Fibroblast of lung (primary cell): ENCODE measurements at regions not wholly inside any gene's neighbourhood (a gene's known extent, or its start where the extent isn't known, plus 50 kb on each side); places are given as distances from the start of the nearest gene placed in this dataset.

Source experiments
- DNase-seq, 2 donors: peaks; one replicate each; pipeline versions ENCODE4 v3.0.0 to v3.0.0-alpha.2; 2010; ENCODE audit warnings: low read depth in 2 of 2
- H2AFZ ChIP-seq: 2 replicates; pipeline ENCODE4 v1.5.1; 2012; ENCODE audit warnings: low read length, control low read depth, inconsistent platforms
- H3K27ac ChIP-seq: 2 replicates; pipeline ENCODE4 v1.5.1; 2011; ENCODE audit warnings: low read length, control low read depth; ENCODE audit not compliant: insufficient read depth
- H3K27me3 ChIP-seq: 2 replicates; pipeline ENCODE4 v1.5.1; 2011; ENCODE audit warnings: mild to moderate bottlenecking, low read length; ENCODE audit not compliant: control insufficient read depth, insufficient read depth
- H3K36me3 ChIP-seq: 2 replicates; pipeline ENCODE4 v1.5.1; 2011; ENCODE audit warnings: low read length; ENCODE audit not compliant: control insufficient read depth, insufficient read depth
- H3K4me1 ChIP-seq: 2 replicates; pipeline ENCODE4 v1.5.1; 2011; ENCODE audit warnings: low read length; ENCODE audit not compliant: control insufficient read depth, insufficient read depth; ENCODE audit errors: extremely low read depth
- H3K4me2 ChIP-seq: 2 replicates; pipeline ENCODE4 v1.5.1; 2011; ENCODE audit warnings: low read length, control low read depth; ENCODE audit not compliant: insufficient read depth; ENCODE audit errors: extremely low read depth
- H3K4me3 ChIP-seq, 4 experiments: fragments of 200-600 bp in 1 of 4; sonication (generic) in 1 of 4; replicated peaks in 1 of 4; 2 replicates each; pipeline ENCODE4 v1.5.1; 2011 to 2016; ENCODE audit warnings: low read length in 4 of 4, low read depth in 3 of 4, mild to moderate bottlenecking in 3 of 4, control low read depth in 2 of 4, inconsistent platforms in 1 of 4, mixed read lengths in 1 of 4; ENCODE audit not compliant: insufficient read depth in 1 of 4; ENCODE audit errors: control extremely low read depth in 1 of 4
- H3K79me2 ChIP-seq: 2 replicates; pipeline ENCODE4 v1.5.1; 2012; ENCODE audit warnings: mild to moderate bottlenecking, low read length, inconsistent platforms; ENCODE audit not compliant: control insufficient read depth, insufficient read depth
- H3K9ac ChIP-seq: 2 replicates; pipeline ENCODE4 v1.5.1; 2011; ENCODE audit warnings: mild to moderate bottlenecking, low read length, control low read depth; ENCODE audit not compliant: insufficient read depth
- H3K9me3 ChIP-seq: 2 replicates; pipeline ENCODE4 v1.5.1; 2012; ENCODE audit warnings: low read depth, low read length; ENCODE audit not compliant: control insufficient read depth, insufficient read depth
- H4K20me1 ChIP-seq: 2 replicates; pipeline ENCODE4 v1.5.1; 2011; ENCODE audit warnings: low read length; ENCODE audit not compliant: control insufficient read depth, insufficient read depth; ENCODE audit errors: extremely low read depth
- CTCF ChIP-seq, 2 donors: IDR thresholded peaks in 1 of 2; conservative IDR thresholded peaks in 1 of 2; 1 replicate in 1 of 2; 2 replicates in 1 of 2; pipeline ENCODE4 v1.5.1; 2011 to 2012; ENCODE audit warnings: low read length in 2 of 2, control low read depth in 1 of 2, inconsistent platforms in 1 of 2, low read depth in 1 of 2, mild to moderate bottlenecking in 1 of 2
- EZH2 ChIP-seq: IDR thresholded peaks from 2 replicates; pipeline ENCODE4 v1.5.1; 2012; ENCODE audit warnings: low read length, control low read depth, mild to moderate bottlenecking; ENCODE audit errors: missing control alignments

- Histone ChIP-seq H3K4me1 (no peaks in the 10 kb centered on the region), H2AFZ (no peak overlapping the region), H3K9ac (no peak overlapping the region), H3K27me3 (no peaks in the 10 kb centered on the region), H3K27ac (no peak overlapping the region), H3K36me3 (no peaks in the 10 kb centered on the region), H3K9me3 (no peaks in the 10 kb centered on the region), H4K20me1 (no peaks in the 10 kb centered on the region), H3K79me2 (no peaks in the 10 kb centered on the region), H3K4me3 (no peak overlapping the region), H3K4me2 (no peak overlapping the region)
- TF ChIP-seq CTCF (conservative IDR thresholded peaks at IDR 0.05 in 1 of 2, IDR thresholded peaks at IDR 0.05 in 1 of 2; ENCODE audit: low read depth in 1 of 2, low read length in 2 of 2) = no peak
- no peak for TF ChIP-seq EZH2
- DNase-seq = no peak
Observed at GRCh38 chr6:167512696-167513375, 187.9 kb downstream of the TTLL2 start.

- no peak overlapping the region for H3K4me3 ChIP-seq
- DNase-seq = no peak
- no peaks in the 10 kb centered on the region for H3K9me3 ChIP-seq
- no peak overlapping the region for H3K4me2 ChIP-seq
- no peak for TF ChIP-seq CTCF (conservative IDR thresholded peaks at IDR 0.05 in 1 of 2, IDR thresholded peaks at IDR 0.05 in 1 of 2; ENCODE audit: low read depth in 1 of 2, low read length in 2 of 2)
- no peak for TF ChIP-seq EZH2
- H3K27me3 ChIP-seq = no peaks in the 10 kb centered on the region
- no peaks in the 10 kb centered on the region for H4K20me1 ChIP-seq
- no peak overlapping the region for H3K9ac ChIP-seq
- no peak overlapping the region for H2AFZ ChIP-seq
- H3K36me3 ChIP-seq = no peaks in the 10 kb centered on the region
- H3K79me2 ChIP-seq = no peaks in the 10 kb centered on the region
- H3K4me1 ChIP-seq = no peaks in the 10 kb centered on the region
- H3K27ac ChIP-seq = no peak overlapping the region
Observed at GRCh38 chr6:167513778-167514177, 188.9 kb downstream of the TTLL2 start.

- Histone ChIP-seq H3K4me2 (no peak overlapping the region), H3K27me3 (no peaks in the 10 kb centered on the region), H3K79me2 (no peaks in the 10 kb centered on the region), H3K9ac (no peak overlapping the region), H3K4me3 (no peak overlapping the region), H3K36me3 (no peaks in the 10 kb centered on the region), H3K4me1 (no peaks in the 10 kb centered on the region), H3K9me3 (no peaks in the 10 kb centered on the region), H3K27ac (no peak overlapping the region), H2AFZ (no peak overlapping the region), H4K20me1 (no peaks in the 10 kb centered on the region)
- DNase-seq = no peak
- TF ChIP-seq EZH2 = no peak
- TF ChIP-seq CTCF (conservative IDR thresholded peaks at IDR 0.05 in 1 of 2, IDR thresholded peaks at IDR 0.05 in 1 of 2; ENCODE audit: low read depth in 1 of 2, low read length in 2 of 2) = no peak
Observed at GRCh38 chr6:167514524-167514923, 189.6 kb downstream of the TTLL2 start.
